ENCODE measurements at regions not wholly inside any gene's neighbourhood (a gene's known extent, or its start where the extent isn't known, plus 50 kb on each side); places are given as distances from the start of the nearest gene placed in this dataset.

GRCh38 chr3:36302158-36302509 lies 78.2 kb upstream of the STAC start:
- no peak for DNase-seq

- DNase-seq: no peak
Observed at GRCh38 chr3:36302626-36303025, 77.7 kb upstream of the STAC start.

- DNase-seq: no peak
Observed at GRCh38 chr3:36303286-36303685, 77.0 kb upstream of the STAC start.

- DNase-seq: no peak
Observed at GRCh38 chr3:36305929-36306520, 74.3 kb upstream of the STAC start.

- DNase-seq: no peak
Observed at GRCh38 chr3:36309092-36309491, 71.2 kb upstream of the STAC start.

GRCh38 chr3:36312351-36312750 lies 68.0 kb upstream of the STAC start:
- no peak for DNase-seq

- no peak for DNase-seq
Observed at GRCh38 chr3:36317915-36318314, 62.4 kb upstream of the STAC start.

- DNase-seq: no peak
Observed at GRCh38 chr3:36318621-36319200, 61.6 kb upstream of the STAC start.

- no peak for DNase-seq
Observed at GRCh38 chr3:36319680-36320079, 60.6 kb upstream of the STAC start.

Data from stimulated activated CD4-positive, alpha-beta T cell treated with anti-CD3 and anti-CD28 coated beads, Interleukin-12 subunit alpha, Interleukin-12 subunit beta, amount 100 ng/mL, for 4 hours (primary cell).